ENCODE measurements at regions not wholly inside any gene's neighbourhood (a gene's known extent, or its start where the extent isn't known, plus 50 kb on each side); places are given as distances from the start of the nearest gene placed in this dataset.

GRCh38 chr3:170657312-170657711, 71.4 kb upstream of the SLC7A14 start:
- no peak for TF ChIP-seq CTCF (conservative IDR thresholded peaks at IDR 0.05; ENCODE audit: low read length)
- TF ChIP-seq EZH2phosphoT487 (IDR thresholded peaks at IDR 0.05; ENCODE audit: borderline replicate concordance): no peak
